Endothelial cell of umbilical vein (primary cell): ENCODE measurements at regions not wholly inside any gene's neighbourhood (a gene's known extent, or its start where the extent isn't known, plus 50 kb on each side); places are given as distances from the start of the nearest gene placed in this dataset.

Source experiments
- BruUV-seq: library from RNA; stranded (reverse); fragments of 400-500 nt; replicated peaks from 2 replicates; lab custom pipeline; 2021; lab: Mats Ljungman, UMichigan
- CTCF ChIA-PET: fragments of 300-600, 350-600 bp; sonication (Branson Sonifier 250); formaldehyde crosslinking; loops from one replicate; lab custom pipeline; 2021; ENCODE audit warnings: antibody characterized with exemption, inconsistent platforms; lab: Charles Lee
- POLR2A ChIA-PET: fragments of 300-600, 350-600 bp; sonication (Branson Sonifier 250); formaldehyde crosslinking; loops from one replicate; lab custom pipeline; 2021; ENCODE audit warnings: antibody characterized with exemption, inconsistent platforms; lab: Charles Lee
- DNase-seq: peaks from one replicate; pipeline ENCODE4 v3.0.0-alpha.2; 2011; ENCODE audit warnings: low read depth, low spot score
- FAIRE-seq: peaks from 2 replicates; lab custom pipeline; 2011; peaks lifted over from hg19 to GRCh38; lab: Jason Lieb, UNC
- H2AFZ ChIP-seq: 2 replicates; pipeline ENCODE4 v1.6.0; 2012; ENCODE audit warnings: low read depth, low read length, control low read depth, inconsistent platforms
- H3K27ac ChIP-seq: 2 replicates; pipeline ENCODE4 v1.5.1; 2011; ENCODE audit warnings: low read depth, mild to moderate bottlenecking, control low read depth, low read length, moderate library complexity; ENCODE audit not compliant: insufficient read depth
- H3K27me3 ChIP-seq, 2 experiments: 2 replicates each; pipeline versions ENCODE4 v1.6.0 to v1.6.1; 2011; ENCODE audit warnings: low read length in 2 of 2, mixed read lengths in 1 of 2; ENCODE audit not compliant: control insufficient read depth in 2 of 2, insufficient read depth in 2 of 2
- H3K36me3 ChIP-seq, 2 experiments: 2 replicates in 1 of 2; 3 replicates in 1 of 2; pipeline ENCODE4 v1.5.1; 2011; ENCODE audit warnings: low read length in 2 of 2, mild to moderate bottlenecking in 1 of 2, moderate library complexity in 1 of 2; ENCODE audit not compliant: control insufficient read depth in 2 of 2, insufficient read depth in 2 of 2; ENCODE audit errors: extremely low read depth in 1 of 2
- H3K4me1 ChIP-seq: 3 replicates; pipeline ENCODE4 v1.5.1; 2011; ENCODE audit warnings: mild to moderate bottlenecking, low read length; ENCODE audit not compliant: control insufficient read depth, insufficient read depth; ENCODE audit errors: extremely low read depth
- H3K4me2 ChIP-seq: 2 replicates; pipeline ENCODE4 v1.6.1; 2011; ENCODE audit warnings: low read length, control low read depth, mixed read lengths; ENCODE audit not compliant: insufficient read depth
- H3K4me3 ChIP-seq, 3 experiments: fragments of 200-600 bp in 1 of 3; sonication (generic), shearing (Covaris generic) in 1 of 3; replicated peaks in 1 of 3; 2 replicates each; pipeline ENCODE4 v1.5.1; 2011 to 2016; ENCODE audit warnings: control low read depth in 3 of 3, low read length in 3 of 3, mild to moderate bottlenecking in 2 of 3, inconsistent platforms in 1 of 3, low read depth in 1 of 3, moderate library complexity in 1 of 3; ENCODE audit not compliant: insufficient read depth in 1 of 3
- H3K79me2 ChIP-seq: 2 replicates; pipeline ENCODE4 v1.6.0; 2012; ENCODE audit warnings: low read length, inconsistent platforms; ENCODE audit not compliant: control insufficient read depth, insufficient read depth
- H3K9ac ChIP-seq: replicated peaks from 2 replicates; pipeline ENCODE3; 2011; ENCODE audit warnings: low read length, control low read depth; ENCODE audit not compliant: insufficient read depth; ENCODE audit errors: extremely low read depth
- H3K9me1 ChIP-seq: replicated peaks from 3 replicates; pipeline ENCODE4 v1.6.0; 2011; ENCODE audit warnings: mild to moderate bottlenecking, low read length; ENCODE audit not compliant: control insufficient read depth, insufficient read depth; ENCODE audit errors: extremely low read depth
- H3K9me3 ChIP-seq: replicated peaks from 2 replicates; pipeline ENCODE4 v1.5.1; 2012; ENCODE audit warnings: low read length, inconsistent platforms; ENCODE audit not compliant: control insufficient read depth, insufficient read depth
- H4K20me1 ChIP-seq: replicated peaks from 2 replicates; pipeline ENCODE3; 2011; ENCODE audit warnings: mild to moderate bottlenecking, low read length; ENCODE audit not compliant: control insufficient read depth, insufficient read depth; ENCODE audit errors: extremely low read depth
- EZH2 ChIP-seq: IDR thresholded peaks from 2 replicates; pipeline ENCODE4 v1.6.1; 2012; ENCODE audit warnings: borderline replicate concordance, low read depth, mild to moderate bottlenecking, moderate library complexity, low read length, inconsistent platforms; ENCODE audit not compliant: severe bottlenecking
- FOS ChIP-seq: IDR thresholded peaks from 2 replicates; pipeline ENCODE4 v1.6.1; 2011; ENCODE audit warnings: mild to moderate bottlenecking, low read length, moderate library complexity, borderline replicate concordance; ENCODE audit not compliant: insufficient read depth
- GATA2 ChIP-seq: IDR thresholded peaks from 2 replicates; pipeline ENCODE4 v1.7.0; 2011; ENCODE audit warnings: low read depth, mild to moderate bottlenecking, moderate library complexity, mixed read lengths, low read length; ENCODE audit not compliant: insufficient read length, insufficient read depth
- JUN ChIP-seq: IDR thresholded peaks from 2 replicates; pipeline ENCODE4 v1.6.1; 2011; ENCODE audit warnings: borderline replicate concordance, low read depth; ENCODE audit not compliant: insufficient read length, insufficient read depth
- MYC ChIP-seq: IDR thresholded peaks from one replicate; pipeline ENCODE4 v1.6.1; 2011; ENCODE audit warnings: mild to moderate bottlenecking, low read depth, low read length
- POLR2A ChIP-seq: IDR thresholded peaks from 2 replicates; pipeline ENCODE4 v1.6.1; 2012; ENCODE audit warnings: low read depth, mild to moderate bottlenecking, control low read depth, low read length
- POLR2AphosphoS5 ChIP-seq: IDR thresholded peaks from 2 replicates; pipeline ENCODE4 v1.6.1; 2012; ENCODE audit warnings: low read depth, mild to moderate bottlenecking, control low read depth, low read length, moderate library complexity; ENCODE audit not compliant: insufficient read depth
- dilution Hi-C: fragments of 300-500 bp; cut with MboI; formaldehyde crosslinking; loops from one replicate; pipeline ENCODE4 v1.15.0; 2019; ENCODE audit warnings: low sequenced_read_pairs; ENCODE audit not compliant: extremely low pct_ligation_motif_present
- intact Hi-C: fragments of 100-400 bp; cut with micrococcal nuclease; formaldehyde crosslinking; loops from one replicate; pipeline ENCODE4 v1.10.0; 2022
- TF ChIP-seq, protein P1 (sequence below), 2 donors: IDR thresholded peaks; 1 replicate in 1 of 2; 2 replicates in 1 of 2; pipeline ENCODE4 v1.5.1; 2011; ENCODE audit warnings: low read length in 2 of 2, mild to moderate bottlenecking in 2 of 2, moderate library complexity in 2 of 2, control low read depth in 1 of 2, inconsistent platforms in 1 of 2, low read depth in 1 of 2; ENCODE audit not compliant: insufficient read depth in 1 of 2; ENCODE audit errors: extremely low read depth in 1 of 2
- TF ChIP-seq, protein P2 (sequence below): IDR thresholded peaks from 2 replicates; pipeline ENCODE4 v1.6.1; 2011; ENCODE audit not compliant: insufficient read depth, insufficient read length

DNA sequence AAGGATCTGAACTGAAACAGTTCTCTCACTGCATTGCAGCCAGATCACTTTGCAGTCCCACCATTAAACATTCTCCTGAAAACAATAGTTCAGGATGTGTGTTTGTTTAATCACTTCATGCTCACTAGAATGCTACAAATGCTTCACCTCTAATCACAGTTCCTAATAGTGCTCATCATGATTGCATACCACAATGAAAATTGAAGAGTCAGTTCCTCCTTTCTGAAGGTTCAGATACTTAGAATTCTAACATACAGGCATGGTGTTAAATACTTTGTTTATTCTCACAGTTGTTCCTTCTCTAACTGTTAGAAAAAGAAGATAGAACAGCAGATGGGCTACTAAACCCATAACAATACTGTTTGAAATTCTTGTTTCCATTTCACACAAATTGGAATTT lies 622.3 kb upstream of the ACVR2A start:
- no peaks in the 10 kb centered on the region for H3K27me3 ChIP-seq
- TF ChIP-seq JUN (no peak), POLR2AphosphoS5 (no peak), POLR2A (no peak), MYC (no peak), GATA2 (no peak), FOS (no peak), EZH2 (no peak)
- TF ChIP-seq, protein P1, sequence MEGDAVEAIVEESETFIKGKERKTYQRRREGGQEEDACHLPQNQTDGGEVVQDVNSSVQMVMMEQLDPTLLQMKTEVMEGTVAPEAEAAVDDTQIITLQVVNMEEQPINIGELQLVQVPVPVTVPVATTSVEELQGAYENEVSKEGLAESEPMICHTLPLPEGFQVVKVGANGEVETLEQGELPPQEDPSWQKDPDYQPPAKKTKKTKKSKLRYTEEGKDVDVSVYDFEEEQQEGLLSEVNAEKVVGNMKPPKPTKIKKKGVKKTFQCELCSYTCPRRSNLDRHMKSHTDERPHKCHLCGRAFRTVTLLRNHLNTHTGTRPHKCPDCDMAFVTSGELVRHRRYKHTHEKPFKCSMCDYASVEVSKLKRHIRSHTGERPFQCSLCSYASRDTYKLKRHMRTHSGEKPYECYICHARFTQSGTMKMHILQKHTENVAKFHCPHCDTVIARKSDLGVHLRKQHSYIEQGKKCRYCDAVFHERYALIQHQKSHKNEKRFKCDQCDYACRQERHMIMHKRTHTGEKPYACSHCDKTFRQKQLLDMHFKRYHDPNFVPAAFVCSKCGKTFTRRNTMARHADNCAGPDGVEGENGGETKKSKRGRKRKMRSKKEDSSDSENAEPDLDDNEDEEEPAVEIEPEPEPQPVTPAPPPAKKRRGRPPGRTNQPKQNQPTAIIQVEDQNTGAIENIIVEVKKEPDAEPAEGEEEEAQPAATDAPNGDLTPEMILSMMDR (IDR thresholded peaks at IDR 0.05; ENCODE audit: extremely low read depth in 1 of 2, insufficient read depth in 1 of 2, low read depth in 1 of 2, low read length in 2 of 2), result no peak
- TF ChIP-seq, protein P2, sequence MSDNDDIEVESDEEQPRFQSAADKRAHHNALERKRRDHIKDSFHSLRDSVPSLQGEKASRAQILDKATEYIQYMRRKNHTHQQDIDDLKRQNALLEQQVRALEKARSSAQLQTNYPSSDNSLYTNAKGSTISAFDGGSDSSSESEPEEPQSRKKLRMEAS, result no peak
- dilution Hi-C loops (no loop called here), intact Hi-C loops (no loop called here)
- no peak overlapping the region for H3K9ac ChIP-seq
- BruUV-seq, result no TSS peak
- H3K9me1 ChIP-seq, result no peaks in the 10 kb centered on the region
- DNase-seq (no peak), FAIRE-seq (no peak)
- no peak overlapping the region for H2AFZ ChIP-seq
- H3K36me3 ChIP-seq, result no peaks in the 10 kb centered on the region
- no peaks in the 10 kb centered on the region for H4K20me1 ChIP-seq
- H3K79me2 ChIP-seq, result no peaks in the 10 kb centered on the region
- ChIA-PET CTCF (no interaction called here), POLR2A (no interaction called here)
- H3K9me3 ChIP-seq, result no peaks in the 10 kb centered on the region
- H3K4me1 ChIP-seq, result no peaks in the 10 kb centered on the region
- no peak overlapping the region for H3K4me3 ChIP-seq
- H3K27ac ChIP-seq, result no peak overlapping the region
- H3K4me2 ChIP-seq, result no peak overlapping the region
